Panc1 (cell line): ENCODE measurements at regions not wholly inside any gene's neighbourhood (a gene's known extent, or its start where the extent isn't known, plus 50 kb on each side); places are given as distances from the start of the nearest gene placed in this dataset.

Experiments
- POLR2AphosphoS5 ChIP-seq: IDR thresholded peaks from 2 replicates; pipeline ENCODE4 v1.6.1; 2012; ENCODE audit warnings: mild to moderate bottlenecking, low read depth, low read length, moderate library complexity
- TCF7L2 ChIP-seq: IDR thresholded peaks from 2 replicates; pipeline ENCODE4 v1.6.1; 2011; ENCODE audit warnings: mild to moderate bottlenecking, low read depth, low read length, inconsistent platforms
- TF ChIP-seq, protein P1 (sequence below): fragments of 450-650 bp; IDR thresholded peaks from 2 replicates; pipeline ENCODE4 v1.5.1; 2017; ENCODE audit warnings: mild to moderate bottlenecking
- TF ChIP-seq, protein P2 (sequence below), 2 experiments: IDR thresholded peaks; 2 replicates each; pipeline ENCODE4 v1.6.1; 2011 to 2012; ENCODE audit warnings: low read depth in 2 of 2, control low read depth in 1 of 2, low read length in 1 of 2, mild to moderate bottlenecking in 1 of 2, moderate library complexity in 1 of 2; ENCODE audit not compliant: insufficient read depth in 1 of 2

DNA sequence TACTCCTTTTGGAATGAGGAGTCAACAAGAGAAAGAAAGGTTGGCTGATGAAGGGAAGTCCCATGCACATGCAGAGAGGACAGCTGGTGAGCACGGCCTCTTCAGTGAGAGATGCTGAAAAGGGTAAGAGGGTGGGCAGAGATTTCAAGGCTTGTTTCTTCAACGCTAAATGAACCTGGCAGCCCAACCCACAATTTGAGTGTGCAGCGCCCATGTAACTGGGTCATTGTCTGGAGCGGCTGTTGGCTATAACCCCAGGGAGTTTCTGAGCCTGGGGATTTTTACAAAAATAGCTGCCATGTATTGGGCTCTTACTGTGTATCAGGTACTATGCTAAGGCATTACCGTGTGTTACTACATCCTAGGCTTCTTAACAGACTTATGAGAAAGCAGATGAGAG, 594.1 kb downstream of the ETS1 start:
- TF ChIP-seq, protein P1, sequence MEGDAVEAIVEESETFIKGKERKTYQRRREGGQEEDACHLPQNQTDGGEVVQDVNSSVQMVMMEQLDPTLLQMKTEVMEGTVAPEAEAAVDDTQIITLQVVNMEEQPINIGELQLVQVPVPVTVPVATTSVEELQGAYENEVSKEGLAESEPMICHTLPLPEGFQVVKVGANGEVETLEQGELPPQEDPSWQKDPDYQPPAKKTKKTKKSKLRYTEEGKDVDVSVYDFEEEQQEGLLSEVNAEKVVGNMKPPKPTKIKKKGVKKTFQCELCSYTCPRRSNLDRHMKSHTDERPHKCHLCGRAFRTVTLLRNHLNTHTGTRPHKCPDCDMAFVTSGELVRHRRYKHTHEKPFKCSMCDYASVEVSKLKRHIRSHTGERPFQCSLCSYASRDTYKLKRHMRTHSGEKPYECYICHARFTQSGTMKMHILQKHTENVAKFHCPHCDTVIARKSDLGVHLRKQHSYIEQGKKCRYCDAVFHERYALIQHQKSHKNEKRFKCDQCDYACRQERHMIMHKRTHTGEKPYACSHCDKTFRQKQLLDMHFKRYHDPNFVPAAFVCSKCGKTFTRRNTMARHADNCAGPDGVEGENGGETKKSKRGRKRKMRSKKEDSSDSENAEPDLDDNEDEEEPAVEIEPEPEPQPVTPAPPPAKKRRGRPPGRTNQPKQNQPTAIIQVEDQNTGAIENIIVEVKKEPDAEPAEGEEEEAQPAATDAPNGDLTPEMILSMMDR: no peak
- TF ChIP-seq POLR2AphosphoS5 (no peak), TCF7L2 (no peak)
- TF ChIP-seq, protein P2, sequence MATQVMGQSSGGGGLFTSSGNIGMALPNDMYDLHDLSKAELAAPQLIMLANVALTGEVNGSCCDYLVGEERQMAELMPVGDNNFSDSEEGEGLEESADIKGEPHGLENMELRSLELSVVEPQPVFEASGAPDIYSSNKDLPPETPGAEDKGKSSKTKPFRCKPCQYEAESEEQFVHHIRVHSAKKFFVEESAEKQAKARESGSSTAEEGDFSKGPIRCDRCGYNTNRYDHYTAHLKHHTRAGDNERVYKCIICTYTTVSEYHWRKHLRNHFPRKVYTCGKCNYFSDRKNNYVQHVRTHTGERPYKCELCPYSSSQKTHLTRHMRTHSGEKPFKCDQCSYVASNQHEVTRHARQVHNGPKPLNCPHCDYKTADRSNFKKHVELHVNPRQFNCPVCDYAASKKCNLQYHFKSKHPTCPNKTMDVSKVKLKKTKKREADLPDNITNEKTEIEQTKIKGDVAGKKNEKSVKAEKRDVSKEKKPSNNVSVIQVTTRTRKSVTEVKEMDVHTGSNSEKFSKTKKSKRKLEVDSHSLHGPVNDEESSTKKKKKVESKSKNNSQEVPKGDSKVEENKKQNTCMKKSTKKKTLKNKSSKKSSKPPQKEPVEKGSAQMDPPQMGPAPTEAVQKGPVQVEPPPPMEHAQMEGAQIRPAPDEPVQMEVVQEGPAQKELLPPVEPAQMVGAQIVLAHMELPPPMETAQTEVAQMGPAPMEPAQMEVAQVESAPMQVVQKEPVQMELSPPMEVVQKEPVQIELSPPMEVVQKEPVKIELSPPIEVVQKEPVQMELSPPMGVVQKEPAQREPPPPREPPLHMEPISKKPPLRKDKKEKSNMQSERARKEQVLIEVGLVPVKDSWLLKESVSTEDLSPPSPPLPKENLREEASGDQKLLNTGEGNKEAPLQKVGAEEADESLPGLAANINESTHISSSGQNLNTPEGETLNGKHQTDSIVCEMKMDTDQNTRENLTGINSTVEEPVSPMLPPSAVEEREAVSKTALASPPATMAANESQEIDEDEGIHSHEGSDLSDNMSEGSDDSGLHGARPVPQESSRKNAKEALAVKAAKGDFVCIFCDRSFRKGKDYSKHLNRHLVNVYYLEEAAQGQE (IDR thresholded peaks at IDR 0.05; ENCODE audit: insufficient read depth in 1 of 2, low read depth in 2 of 2, low read length in 1 of 2): no peak
